SU-DHL-6 (cell line): ENCODE measurements at regions not wholly inside any gene's neighbourhood (a gene's known extent, or its start where the extent isn't known, plus 50 kb on each side); places are given as distances from the start of the nearest gene placed in this dataset.

Experiments used
- CTCF ChIP-seq: fragments of 200-600 bp; sonication (generic); IDR thresholded peaks from one replicate; pipeline ENCODE4 v1.5.1; 2017; ENCODE audit warnings: antibody characterized with exemption, mild to moderate bottlenecking, low read length, moderate library complexity; ENCODE audit not compliant: insufficient read depth, poor library complexity, severe bottlenecking
- EZH2phosphoT487 ChIP-seq: fragments of 200-600 bp; sonication (generic), shearing (Covaris generic); conservative IDR thresholded peaks from 2 replicates; pipeline ENCODE4 v1.6.1; 2018; ENCODE audit warnings: mild to moderate bottlenecking, antibody characterized with exemption, low read length, moderate library complexity, mixed read lengths

GRCh38 chr1:9442278-9442846, 96.9 kb upstream of the SLC25A33 start:
- TF ChIP-seq CTCF (no peak), EZH2phosphoT487 (no peak)
